ENCODE measurements at regions not wholly inside any gene's neighbourhood (a gene's known extent, or its start where the extent isn't known, plus 50 kb on each side); places are given as distances from the start of the nearest gene placed in this dataset.

- no peak for DNase-seq (ENCODE audit: low read depth in 6 of 9, low spot score in 9 of 9)
- no peaks in the 10 kb centered on the region for H3K27me3 ChIP-seq (ENCODE audit: control insufficient read depth in 2 of 2, insufficient read depth in 1 of 2, low read length in 1 of 2)
- H3K9me3 ChIP-seq (ENCODE audit: control insufficient read depth in 2 of 2, insufficient read depth in 1 of 2, low read length in 1 of 2), result no peaks in the 10 kb centered on the region
- 84% methylated on average over 1 of the region's 1 CpG for WGBS
- no peak overlapping the region for H3K4me3 ChIP-seq (ENCODE audit: low read length in 2 of 2)
- H3K4me1 ChIP-seq (ENCODE audit: control insufficient read depth in 2 of 2, insufficient read depth in 2 of 2, low read length in 2 of 2), result no peaks in the 10 kb centered on the region
- H3K36me3 ChIP-seq (ENCODE audit: control insufficient read depth in 2 of 2, insufficient read depth in 2 of 2, low read length in 1 of 2), result no peaks in the 10 kb centered on the region
- no peak overlapping the region for H3K27ac ChIP-seq (ENCODE audit: low read depth in 1 of 2, low read length in 1 of 2)
Measured at GRCh38 chr13:108573455-108573854, 56.0 kb upstream of the MYO16 start.

DNA sequence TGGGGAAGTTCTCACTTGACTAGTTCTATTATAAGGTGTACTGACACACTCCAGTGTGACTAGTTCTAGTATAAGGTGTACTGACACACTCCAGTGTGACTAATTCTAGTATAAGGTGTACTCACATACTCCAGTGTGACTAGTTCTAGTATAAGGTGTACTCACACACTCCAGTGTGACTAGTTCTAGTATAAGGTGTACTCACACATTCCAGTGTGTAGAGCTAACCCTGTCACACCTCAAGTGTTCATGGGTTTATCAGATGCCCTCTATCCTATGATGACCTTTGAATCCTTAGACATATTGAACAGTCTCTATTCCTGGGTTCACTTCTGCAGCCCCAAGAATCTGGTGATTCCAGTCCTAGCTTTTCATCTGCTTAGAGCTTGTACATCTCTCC lies 54.6 kb upstream of the MYO16 start:
- Histone ChIP-seq H3K27me3 (ENCODE audit: control insufficient read depth in 2 of 2, insufficient read depth in 1 of 2, low read length in 1 of 2) (no peaks in the 10 kb centered on the region), H3K9me3 (ENCODE audit: control insufficient read depth in 2 of 2, insufficient read depth in 1 of 2, low read length in 1 of 2) (no peaks in the 10 kb centered on the region), H3K36me3 (ENCODE audit: control insufficient read depth in 2 of 2, insufficient read depth in 2 of 2, low read length in 1 of 2) (no peaks in the 10 kb centered on the region), H3K4me3 (ENCODE audit: low read length in 2 of 2) (no peak overlapping the region), H3K4me1 (ENCODE audit: control insufficient read depth in 2 of 2, insufficient read depth in 2 of 2, low read length in 2 of 2) (no peaks in the 10 kb centered on the region), H3K27ac (ENCODE audit: low read depth in 1 of 2, low read length in 1 of 2) (no peak overlapping the region)
- no peak for DNase-seq (ENCODE audit: low read depth in 6 of 9, low spot score in 9 of 9)

GRCh38 chr13:108575430-108575829 lies 54.0 kb upstream of the MYO16 start:
- Histone ChIP-seq H3K36me3 (ENCODE audit: control insufficient read depth in 2 of 2, insufficient read depth in 2 of 2, low read length in 1 of 2) (no peaks in the 10 kb centered on the region), H3K4me3 (ENCODE audit: low read length in 2 of 2) (no peak overlapping the region), H3K4me1 (ENCODE audit: control insufficient read depth in 2 of 2, insufficient read depth in 2 of 2, low read length in 2 of 2) (no peaks in the 10 kb centered on the region), H3K27me3 (ENCODE audit: control insufficient read depth in 2 of 2, insufficient read depth in 1 of 2, low read length in 1 of 2) (no peaks in the 10 kb centered on the region), H3K9me3 (ENCODE audit: control insufficient read depth in 2 of 2, insufficient read depth in 1 of 2, low read length in 1 of 2) (no peaks in the 10 kb centered on the region), H3K27ac (ENCODE audit: low read depth in 1 of 2, low read length in 1 of 2) (no peak overlapping the region)
- DNase-seq (ENCODE audit: low read depth in 6 of 9, low spot score in 9 of 9), result no peak
- WGBS, result 96% methylated on average over 7 of the region's 7 CpGs
